Uterus (tissue), 2 donors: ENCODE measurements at regions not wholly inside any gene's neighbourhood (a gene's known extent, or its start where the extent isn't known, plus 50 kb on each side); places are given as distances from the start of the nearest gene placed in this dataset.

ENCODE experiments used
- POLR2A ChIP-seq, 2 donors: fragments of 450-650 bp; IDR thresholded peaks; one replicate each; pipeline ENCODE4 v1.6.1; 2016; ENCODE audit warnings: antibody characterized with exemption in 2 of 2, mild to moderate bottlenecking in 1 of 2, moderate library complexity in 1 of 2
- TF ChIP-seq, protein P1 (sequence below), 4 experiments: fragments of 200-600 bp in 2 of 4; fragments of 450-650 bp in 2 of 4; sonication (generic) in 2 of 4; IDR thresholded peaks; one replicate each; pipeline ENCODE4 v1.5.1; 2016 to 2019; ENCODE audit warnings: antibody characterized with exemption in 4 of 4, mild to moderate bottlenecking in 2 of 4, moderate library complexity in 1 of 4

DNA sequence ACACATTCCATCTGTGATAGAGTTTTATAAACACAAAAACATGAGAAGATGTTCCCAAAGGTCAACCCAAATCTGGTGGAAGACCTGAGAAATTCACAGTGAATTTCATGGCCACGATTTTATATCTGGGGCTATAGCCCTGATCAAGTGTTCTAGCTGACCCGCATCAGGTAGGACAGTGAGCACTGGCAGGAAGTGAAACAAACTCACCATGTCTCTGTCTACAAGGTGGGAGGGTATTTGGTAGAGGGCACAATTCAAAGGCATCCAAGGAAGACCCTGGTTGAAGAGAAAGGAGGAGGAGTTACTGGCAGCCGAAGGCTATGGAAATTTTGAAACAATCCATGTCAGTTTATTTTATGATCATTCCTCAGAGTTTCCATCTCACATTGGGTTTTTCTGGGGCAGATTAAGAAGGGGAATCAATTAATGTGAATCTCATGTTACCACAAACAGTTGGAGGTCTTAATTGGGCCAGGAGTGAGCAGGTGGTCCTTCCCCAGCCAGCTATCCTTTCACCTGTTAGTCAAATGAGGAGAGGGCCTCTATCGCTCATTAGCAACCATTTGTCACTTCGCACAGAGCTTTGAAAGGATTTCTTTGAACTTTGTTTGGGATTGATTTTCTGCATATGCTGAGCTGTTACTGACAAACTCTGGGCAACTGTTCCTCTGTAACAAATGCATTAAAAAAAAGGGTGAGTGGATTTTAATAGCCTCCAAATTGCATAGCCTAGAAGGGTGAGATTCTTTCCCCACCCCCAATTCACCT is 612.0 kb upstream of the CLINT1 start:
- TF ChIP-seq, protein P1, sequence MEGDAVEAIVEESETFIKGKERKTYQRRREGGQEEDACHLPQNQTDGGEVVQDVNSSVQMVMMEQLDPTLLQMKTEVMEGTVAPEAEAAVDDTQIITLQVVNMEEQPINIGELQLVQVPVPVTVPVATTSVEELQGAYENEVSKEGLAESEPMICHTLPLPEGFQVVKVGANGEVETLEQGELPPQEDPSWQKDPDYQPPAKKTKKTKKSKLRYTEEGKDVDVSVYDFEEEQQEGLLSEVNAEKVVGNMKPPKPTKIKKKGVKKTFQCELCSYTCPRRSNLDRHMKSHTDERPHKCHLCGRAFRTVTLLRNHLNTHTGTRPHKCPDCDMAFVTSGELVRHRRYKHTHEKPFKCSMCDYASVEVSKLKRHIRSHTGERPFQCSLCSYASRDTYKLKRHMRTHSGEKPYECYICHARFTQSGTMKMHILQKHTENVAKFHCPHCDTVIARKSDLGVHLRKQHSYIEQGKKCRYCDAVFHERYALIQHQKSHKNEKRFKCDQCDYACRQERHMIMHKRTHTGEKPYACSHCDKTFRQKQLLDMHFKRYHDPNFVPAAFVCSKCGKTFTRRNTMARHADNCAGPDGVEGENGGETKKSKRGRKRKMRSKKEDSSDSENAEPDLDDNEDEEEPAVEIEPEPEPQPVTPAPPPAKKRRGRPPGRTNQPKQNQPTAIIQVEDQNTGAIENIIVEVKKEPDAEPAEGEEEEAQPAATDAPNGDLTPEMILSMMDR (IDR thresholded peaks at IDR 0.05) = no peak
- TF ChIP-seq POLR2A (IDR thresholded peaks at IDR 0.05) = no peak
